GM12873 (cell line): ENCODE measurements at regions not wholly inside any gene's neighbourhood (a gene's known extent, or its start where the extent isn't known, plus 50 kb on each side); places are given as distances from the start of the nearest gene placed in this dataset.

ENCODE experiments used
- TF ChIP-seq, protein P1 (sequence below): IDR thresholded peaks from 2 replicates; pipeline ENCODE4 v1.5.1; 2012; ENCODE audit warnings: low read depth, mild to moderate bottlenecking, moderate library complexity, low read length, control low read depth; ENCODE audit not compliant: insufficient read depth; ENCODE audit errors: missing control alignments

DNA sequence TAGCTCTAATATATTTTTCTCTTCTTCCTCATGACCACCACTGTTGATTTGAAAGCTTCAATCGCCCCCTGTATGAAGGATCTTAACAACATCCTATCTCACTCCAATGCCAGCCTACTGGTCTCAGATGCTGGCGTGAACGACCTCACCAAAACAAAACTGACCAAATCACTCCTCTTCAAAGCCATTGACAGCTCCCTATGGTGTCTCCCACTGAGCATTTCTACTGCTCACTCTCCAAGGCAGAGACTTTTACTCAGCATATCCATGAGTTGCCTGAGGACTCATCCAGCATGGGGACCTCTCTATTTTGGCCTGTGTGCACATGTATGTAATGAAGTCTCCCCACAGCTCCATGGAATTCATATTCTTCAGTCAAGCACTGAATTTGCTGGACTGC is 520.4 kb downstream of the TFAP2B start:
- TF ChIP-seq, protein P1, sequence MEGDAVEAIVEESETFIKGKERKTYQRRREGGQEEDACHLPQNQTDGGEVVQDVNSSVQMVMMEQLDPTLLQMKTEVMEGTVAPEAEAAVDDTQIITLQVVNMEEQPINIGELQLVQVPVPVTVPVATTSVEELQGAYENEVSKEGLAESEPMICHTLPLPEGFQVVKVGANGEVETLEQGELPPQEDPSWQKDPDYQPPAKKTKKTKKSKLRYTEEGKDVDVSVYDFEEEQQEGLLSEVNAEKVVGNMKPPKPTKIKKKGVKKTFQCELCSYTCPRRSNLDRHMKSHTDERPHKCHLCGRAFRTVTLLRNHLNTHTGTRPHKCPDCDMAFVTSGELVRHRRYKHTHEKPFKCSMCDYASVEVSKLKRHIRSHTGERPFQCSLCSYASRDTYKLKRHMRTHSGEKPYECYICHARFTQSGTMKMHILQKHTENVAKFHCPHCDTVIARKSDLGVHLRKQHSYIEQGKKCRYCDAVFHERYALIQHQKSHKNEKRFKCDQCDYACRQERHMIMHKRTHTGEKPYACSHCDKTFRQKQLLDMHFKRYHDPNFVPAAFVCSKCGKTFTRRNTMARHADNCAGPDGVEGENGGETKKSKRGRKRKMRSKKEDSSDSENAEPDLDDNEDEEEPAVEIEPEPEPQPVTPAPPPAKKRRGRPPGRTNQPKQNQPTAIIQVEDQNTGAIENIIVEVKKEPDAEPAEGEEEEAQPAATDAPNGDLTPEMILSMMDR: no peak

DNA sequence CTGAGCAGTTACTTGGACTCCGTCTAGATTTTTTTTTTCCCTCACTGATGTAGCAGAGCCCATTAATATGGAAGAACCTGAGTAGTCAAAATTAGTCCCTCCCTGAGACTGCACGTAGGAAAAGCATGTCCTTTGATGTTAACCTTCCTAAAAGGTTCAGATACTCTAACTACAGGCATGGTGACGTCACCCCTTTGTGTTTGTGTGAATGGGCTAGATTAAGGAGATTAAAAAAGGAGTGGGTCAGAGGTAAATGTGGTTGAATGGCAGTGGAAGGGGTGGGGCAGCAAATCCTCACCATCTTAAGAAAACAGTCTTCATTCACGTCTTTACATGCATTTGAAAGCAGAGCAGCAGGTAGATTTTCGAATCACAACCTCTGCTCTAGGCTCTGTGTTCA is 521.1 kb downstream of the TFAP2B start:
- TF ChIP-seq, protein P1: no peak

GRCh38 chr6:51342393-51342792 is 523.7 kb downstream of the TFAP2B start:
- TF ChIP-seq, protein P1: no peak

- TF ChIP-seq, protein P1: no peak
Measured at GRCh38 chr6:51349857-51350256, 531.2 kb downstream of the TFAP2B start.

- TF ChIP-seq, protein P1: peak; percentile 20
Measured at GRCh38 chr6:51350308-51350904, 531.7 kb downstream of the TFAP2B start.

GRCh38 chr6:51352506-51353029 is 533.9 kb downstream of the TFAP2B start:
- TF ChIP-seq, protein P1: no peak

DNA sequence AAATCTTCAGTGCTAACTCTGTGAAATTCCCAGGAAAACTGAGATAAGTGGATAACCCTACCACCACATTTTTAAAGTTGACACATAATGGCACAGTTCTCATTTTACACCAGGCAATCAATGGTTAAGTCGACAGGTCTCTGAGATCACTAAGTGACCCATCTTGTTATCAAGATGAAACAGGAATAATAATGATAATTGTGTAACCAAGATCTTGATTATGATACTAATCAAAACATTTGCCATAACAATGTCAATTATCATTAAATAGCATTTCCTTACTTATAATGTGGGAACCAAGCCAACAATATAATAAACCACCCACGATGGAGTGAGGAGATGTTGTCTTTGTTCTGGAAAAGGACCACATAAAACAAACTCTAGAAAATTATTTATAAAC is 541.6 kb downstream of the TFAP2B start:
- TF ChIP-seq, protein P1: no peak
